Smooth muscle cell (in vitro differentiated cells): ENCODE measurements at regions not wholly inside any gene's neighbourhood (a gene's known extent, or its start where the extent isn't known, plus 50 kb on each side); places are given as distances from the start of the nearest gene placed in this dataset.

Experiments used
- DNase-seq: peaks from one replicate; lab custom pipeline; 2025; ENCODE audit not compliant: unreplicated experiment; lab: John Stamatoyannopoulos, UW
- H2AFZ ChIP-seq: fragments of 200-600 bp; sonication (generic); 2 replicates; pipeline ENCODE4 v1.6.0; 2016; ENCODE audit warnings: antibody characterized with exemption, low read depth, mild to moderate bottlenecking
- H3F3A ChIP-seq: fragments of 200-600 bp; sonication (generic); 2 replicates; pipeline ENCODE4 v1.6.0; 2017; ENCODE audit warnings: antibody characterized with exemption, low read depth
- H3K27ac ChIP-seq: fragments of 200-600 bp; sonication (generic); 2 replicates; pipeline ENCODE4 v1.5.1; 2016; ENCODE audit warnings: low read depth, mild to moderate bottlenecking
- H3K27me3 ChIP-seq: fragments of 200-600 bp; sonication (generic); 2 replicates; pipeline ENCODE4 v1.6.1; 2016; ENCODE audit warnings: low read depth, mild to moderate bottlenecking
- H3K36me3 ChIP-seq: fragments of 200-600 bp; sonication (generic); 2 replicates; pipeline ENCODE4 v1.5.1; 2016; ENCODE audit warnings: low read depth
- H3K4me1 ChIP-seq: fragments of 200-600 bp; sonication (generic); 2 replicates; pipeline ENCODE4 v1.5.1; 2016; ENCODE audit warnings: low read depth
- H3K4me2 ChIP-seq: fragments of 200-600 bp; sonication (generic); 2 replicates; pipeline ENCODE4 v1.6.0; 2016; ENCODE audit warnings: mild to moderate bottlenecking
- H3K4me3 ChIP-seq: fragments of 200-600 bp; sonication (generic); 2 replicates; pipeline ENCODE4 v1.5.1; 2016; ENCODE audit warnings: mild to moderate bottlenecking
- H3K79me2 ChIP-seq: fragments of 200-600 bp; sonication (generic); 2 replicates; pipeline ENCODE4 v1.6.0; 2016; ENCODE audit warnings: low read depth, mild to moderate bottlenecking
- H3K9ac ChIP-seq: fragments of 200-600 bp; sonication (generic); 2 replicates; pipeline ENCODE4 v1.6.0; 2016; ENCODE audit warnings: low read depth
- H3K9me3 ChIP-seq: fragments of 200-600 bp; sonication (generic); replicated peaks from 2 replicates; pipeline ENCODE4 v1.5.1; 2016; ENCODE audit warnings: low read depth
- H4K20me1 ChIP-seq: fragments of 200-600 bp; sonication (generic); 2 replicates; pipeline ENCODE4 v1.6.0; 2016; ENCODE audit warnings: low read depth
- CTCF ChIP-seq: fragments of 200-600 bp; sonication (generic); IDR thresholded peaks from 2 replicates; pipeline ENCODE4 v1.5.1; 2017; ENCODE audit warnings: borderline replicate concordance, mild to moderate bottlenecking, antibody characterized with exemption; ENCODE audit not compliant: insufficient read depth, poor library complexity, severe bottlenecking
- WGBS: methylation state at CpG from one replicate; pipeline ENCODE4 v1.1.7; 2016; ENCODE audit warnings: low lambda C conversion rate; 5-methylcytosine and 5-hydroxymethylcytosine counted together

- H3K4me2 ChIP-seq: no peak overlapping the region
- H3K9ac ChIP-seq: no peak overlapping the region
- H3K9me3 ChIP-seq: no peaks in the 10 kb centered on the region
- H3K27ac ChIP-seq: no peak overlapping the region
- no peak for DNase-seq
- no peaks in the 10 kb centered on the region for H3K4me1 ChIP-seq
- no peaks in the 10 kb centered on the region for H3K36me3 ChIP-seq
- no peaks in the 10 kb centered on the region for H3K27me3 ChIP-seq
- no peak overlapping the region for H3K4me3 ChIP-seq
- no peaks in the 10 kb centered on the region for H3K79me2 ChIP-seq
- WGBS: 89% methylated on average over 20 of the region's 20 CpGs
- no peaks in the 10 kb centered on the region for H4K20me1 ChIP-seq
- TF ChIP-seq CTCF: no peak
- H3F3A ChIP-seq: no peaks in the 10 kb centered on the region
- H2AFZ ChIP-seq: no peak overlapping the region
These were observed 239.5 kb downstream of the DCDC2C start for GRCh38 chr2:3942841-3943240.

GRCh38 chr2:3944071-3944470 lies 240.7 kb downstream of the DCDC2C start:
- Histone ChIP-seq H3K4me3 (no peak overlapping the region), H3K9me3 (no peaks in the 10 kb centered on the region), H3K36me3 (no peaks in the 10 kb centered on the region), H3K4me2 (no peak overlapping the region), H3K9ac (no peak overlapping the region), H3K27me3 (no peaks in the 10 kb centered on the region), H3K27ac (no peak overlapping the region), H3K4me1 (no peaks in the 10 kb centered on the region), H3F3A (no peaks in the 10 kb centered on the region), H4K20me1 (no peaks in the 10 kb centered on the region), H2AFZ (no peak overlapping the region), H3K79me2 (no peaks in the 10 kb centered on the region)
- no peak for DNase-seq
- no peak for TF ChIP-seq CTCF
- 80% methylated on average over 4 of the region's 4 CpGs for WGBS

- Histone ChIP-seq H4K20me1 (no peaks in the 10 kb centered on the region), H3K9ac (no peak overlapping the region), H3K79me2 (no peaks in the 10 kb centered on the region), H3K27ac (no peak overlapping the region), H3K4me2 (no peak overlapping the region), H3K4me3 (no peak overlapping the region), H3K36me3 (no peaks in the 10 kb centered on the region), H3K9me3 (no peaks in the 10 kb centered on the region), H3K4me1 (no peaks in the 10 kb centered on the region), H3F3A (no peaks in the 10 kb centered on the region), H2AFZ (no peak overlapping the region), H3K27me3 (no peaks in the 10 kb centered on the region)
- no peak for DNase-seq
- TF ChIP-seq CTCF: no peak
- 85% methylated on average over 3 of the region's 3 CpGs for WGBS
These were observed 241.5 kb downstream of the DCDC2C start for GRCh38 chr2:3944841-3945240.

GRCh38 chr2:3948191-3948590 lies 244.8 kb downstream of the DCDC2C start:
- H2AFZ ChIP-seq: no peak overlapping the region
- no peaks in the 10 kb centered on the region for H3K27me3 ChIP-seq
- 81% methylated on average over 7 of the region's 7 CpGs for WGBS
- DNase-seq: no peak
- no peaks in the 10 kb centered on the region for H3K9me3 ChIP-seq
- no peaks in the 10 kb centered on the region for H4K20me1 ChIP-seq
- H3K4me2 ChIP-seq: no peak overlapping the region
- H3K9ac ChIP-seq: no peak overlapping the region
- no peak overlapping the region for H3K27ac ChIP-seq
- no peak for TF ChIP-seq CTCF
- H3K4me1 ChIP-seq: no peaks in the 10 kb centered on the region
- H3K4me3 ChIP-seq: no peak overlapping the region
- H3K36me3 ChIP-seq: no peaks in the 10 kb centered on the region
- H3F3A ChIP-seq: no peaks in the 10 kb centered on the region
- no peaks in the 10 kb centered on the region for H3K79me2 ChIP-seq
